Suprapubic skin (tissue), 3 donors: ENCODE measurements at regions not wholly inside any gene's neighbourhood (a gene's known extent, or its start where the extent isn't known, plus 50 kb on each side); places are given as distances from the start of the nearest gene placed in this dataset.

Source experiments
- CTCF ChIP-seq, 2 donors: fragments of 200-600 bp in 1 of 2; fragments of 450-650 bp in 1 of 2; sonication (generic) in 1 of 2; IDR thresholded peaks; one replicate each; pipeline ENCODE4 v1.5.1; 2016 to 2019; ENCODE audit warnings: antibody characterized with exemption in 2 of 2, mild to moderate bottlenecking in 1 of 2, moderate library complexity in 1 of 2
- POLR2AphosphoS5 ChIP-seq, 3 donors: sonication (generic); formaldehyde crosslinking; IDR thresholded peaks; one replicate each; pipeline ENCODE4 v1.6.1; 2017; ENCODE audit warnings: antibody characterized with exemption in 3 of 3

GRCh38 chr12:116474331-116474730 is 84.8 kb upstream of the MAP1LC3B2 start:
- TF ChIP-seq CTCF (IDR thresholded peaks at IDR 0.05), result no peak
- TF ChIP-seq POLR2AphosphoS5 (IDR thresholded peaks at IDR 0.05), result no peak
